OCI-LY3 (cell line): ENCODE measurements at regions not wholly inside any gene's neighbourhood (a gene's known extent, or its start where the extent isn't known, plus 50 kb on each side); places are given as distances from the start of the nearest gene placed in this dataset.

ENCODE experiments used
- H2AFZ ChIP-seq: fragments of 200-600, 300-600 bp; shearing (Covaris generic); 2 replicates; pipeline ENCODE4 v1.6.0; 2014; ENCODE audit warnings: antibody characterized with exemption, low read depth, low read length
- H3K27ac ChIP-seq: fragments of 200-600, 300-600 bp; sonication (generic); 2 replicates; pipeline ENCODE4 v1.5.1; 2014; ENCODE audit warnings: mild to moderate bottlenecking, low read length, moderate library complexity, mixed read lengths
- H3K27me3 ChIP-seq: fragments of 200-600, 300-600 bp; sonication (generic); 2 replicates; pipeline ENCODE4 v1.6.1; 2014; ENCODE audit warnings: low read depth, low read length, mixed read lengths
- H3K36me3 ChIP-seq: fragments of 200-600, 300-600 bp; sonication (generic); replicated peaks from 2 replicates; pipeline ENCODE3; 2014; ENCODE audit warnings: low read depth, low read length, mixed read lengths
- H3K4me1 ChIP-seq: fragments of 300-600, 200-600 bp; sonication (generic); 2 replicates; pipeline ENCODE4 v1.6.1; 2014; ENCODE audit warnings: low read length, mixed read lengths
- H3K4me2 ChIP-seq: fragments of 200-600, 300-600 bp; sonication (generic); 2 replicates; pipeline ENCODE4 v1.6.1; 2014; ENCODE audit warnings: low read length, mixed read lengths
- H3K4me3 ChIP-seq: fragments of 300-600, 200-600 bp; sonication (generic); 2 replicates; pipeline ENCODE4 v1.5.1; 2014; ENCODE audit warnings: antibody characterized with exemption, mild to moderate bottlenecking, low read length, moderate library complexity
- H3K79me2 ChIP-seq: fragments of 300-600, 200-600 bp; shearing (Covaris generic); 2 replicates; pipeline ENCODE4 v1.6.1; 2014; ENCODE audit warnings: mild to moderate bottlenecking, low read length, mixed read lengths
- H3K9ac ChIP-seq: fragments of 300-600, 200-600 bp; shearing (Covaris generic); 2 replicates; pipeline ENCODE4 v1.6.0; 2014; ENCODE audit warnings: mild to moderate bottlenecking, low read length, moderate library complexity
- H3K9me3 ChIP-seq: fragments of 200-600, 300-600 bp; shearing (Covaris generic); 2 replicates; pipeline ENCODE4 v1.6.1; 2014; ENCODE audit warnings: low read length, mixed read lengths; ENCODE audit not compliant: insufficient read depth
- H4K20me1 ChIP-seq: fragments of 200-600, 300-600 bp; sonication (generic); 2 replicates; pipeline ENCODE4 v1.6.1; 2016; ENCODE audit warnings: low read length, mixed read lengths; ENCODE audit not compliant: insufficient read depth
- CTCF ChIP-seq: fragments of 200-600, 300-600 bp; sonication (generic); IDR thresholded peaks from 2 replicates; pipeline ENCODE4 v1.5.1; 2014; ENCODE audit warnings: antibody characterized with exemption, low read length, low read depth
- EZH2phosphoT487 ChIP-seq: fragments of 200-600 bp; shearing (Covaris generic); IDR thresholded peaks from 2 replicates; pipeline ENCODE4 v1.6.1; 2018; ENCODE audit warnings: antibody characterized with exemption, mixed run types, low read depth

GRCh38 chr14:104424406-104425072, 155.0 kb upstream of the C14orf180 start:
- Histone ChIP-seq H2AFZ (no peak overlapping the region), H3K27me3 (no peaks in the 10 kb centered on the region), H3K4me3 (no peak overlapping the region), H3K9ac (no peak overlapping the region), H3K4me1 (peaks cover 8% of the 10 kb centered on the region), H4K20me1 (no peaks in the 10 kb centered on the region), H3K79me2 (no peaks in the 10 kb centered on the region), H3K4me2 (no peak overlapping the region), H3K36me3 (no peaks in the 10 kb centered on the region), H3K27ac (no peak overlapping the region), H3K9me3 (no peaks in the 10 kb centered on the region)
- TF ChIP-seq CTCF (no peak), EZH2phosphoT487 (no peak)

GRCh38 chr14:104425171-104425681, 154.3 kb upstream of the C14orf180 start:
- Histone ChIP-seq H3K9ac (no peak overlapping the region), H3K4me1 (peaks cover 3% of the 10 kb centered on the region), H3K27me3 (no peaks in the 10 kb centered on the region)

DNA sequence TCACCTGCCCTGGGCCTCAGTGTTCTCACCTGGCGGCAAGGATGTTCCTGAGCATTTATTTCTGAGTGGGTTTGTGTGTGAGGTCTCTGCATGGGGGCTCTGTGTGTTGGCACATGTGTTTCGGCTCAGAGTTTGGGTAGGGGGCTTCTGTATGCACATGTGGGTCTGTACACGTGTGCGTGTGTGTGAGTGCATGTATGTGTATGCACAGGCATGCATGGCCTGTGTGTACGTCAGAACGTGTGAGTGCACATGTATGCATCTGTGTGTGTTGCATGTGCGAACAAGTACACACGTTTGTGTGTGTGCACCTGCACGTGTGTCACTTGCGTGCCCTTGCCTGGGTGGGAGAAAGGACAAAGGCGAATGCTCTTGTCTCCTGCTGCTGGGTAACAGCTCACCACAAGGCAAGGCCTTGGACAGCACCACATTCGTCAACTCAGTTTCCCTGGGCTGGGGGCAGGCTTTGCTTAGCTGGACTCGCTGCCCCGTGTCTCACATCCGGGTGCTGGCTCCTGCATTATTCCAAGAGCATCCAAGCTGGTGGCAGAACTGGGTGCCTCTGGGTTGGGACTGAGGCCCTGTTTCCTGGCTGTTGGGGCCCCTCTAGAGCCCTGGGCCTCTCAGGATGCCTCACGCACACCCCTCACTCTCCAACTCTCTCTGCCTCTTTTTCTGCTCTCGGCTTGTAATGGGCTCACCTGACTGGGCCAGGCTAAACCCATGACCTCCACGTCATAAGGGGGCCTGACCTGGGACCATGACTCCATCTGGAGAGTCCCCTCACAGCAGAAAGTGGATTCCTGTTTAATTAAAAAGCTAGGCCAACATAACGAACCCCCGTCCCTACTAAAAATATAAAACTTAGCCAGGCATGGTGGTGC, 153.6 kb upstream of the C14orf180 start:
- TF ChIP-seq CTCF (no peak), EZH2phosphoT487 (no peak)
- H3K9ac ChIP-seq, result no peak overlapping the region
- no peaks in the 10 kb centered on the region for H3K79me2 ChIP-seq
- H2AFZ ChIP-seq, result no peak overlapping the region
- no peaks in the 10 kb centered on the region for H3K9me3 ChIP-seq
- no peaks in the 10 kb centered on the region for H3K27me3 ChIP-seq
- H3K4me1 ChIP-seq, result no peaks in the 10 kb centered on the region
- no peaks in the 10 kb centered on the region for H3K36me3 ChIP-seq
- H3K4me2 ChIP-seq, result no peak overlapping the region
- no peaks in the 10 kb centered on the region for H4K20me1 ChIP-seq
- H3K27ac ChIP-seq, result no peak overlapping the region
- H3K4me3 ChIP-seq, result no peak overlapping the region

More at GRCh38 chr14:104425171-104425681, 154.3 kb upstream of the C14orf180 start:
- TF ChIP-seq CTCF (no peak), EZH2phosphoT487 (no peak)
- H4K20me1 ChIP-seq, result no peaks in the 10 kb centered on the region
- H3K27ac ChIP-seq, result no peak overlapping the region
- H3K79me2 ChIP-seq, result no peaks in the 10 kb centered on the region
- no peak overlapping the region for H3K4me2 ChIP-seq
- no peaks in the 10 kb centered on the region for H3K36me3 ChIP-seq
- H3K4me3 ChIP-seq, result no peak overlapping the region
- no peak overlapping the region for H2AFZ ChIP-seq
- H3K9me3 ChIP-seq, result no peaks in the 10 kb centered on the region
